ENCODE measurements at regions not wholly inside any gene's neighbourhood (a gene's known extent, or its start where the extent isn't known, plus 50 kb on each side); places are given as distances from the start of the nearest gene placed in this dataset.

DNA sequence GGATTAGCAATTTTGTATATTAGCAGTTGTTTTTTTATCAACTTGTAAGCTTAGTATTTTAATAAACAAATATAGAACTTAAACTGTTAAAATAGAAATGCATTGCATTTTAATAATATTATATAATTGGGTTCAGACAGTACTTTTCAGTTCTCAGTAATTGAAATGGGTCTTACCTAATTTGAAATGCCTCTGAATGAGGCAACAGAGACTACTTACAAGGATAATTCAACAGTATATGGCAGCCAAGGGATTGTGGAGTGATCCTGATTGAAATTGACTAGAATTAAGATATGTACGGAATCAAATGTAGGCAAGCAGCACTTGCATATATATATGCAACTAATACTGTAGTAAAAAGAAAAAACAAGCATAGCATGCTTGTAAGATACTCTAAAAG is 1503.9 kb upstream of the MIR17HG start:
- DNase-seq, result no peak

GRCh38 chr13:89845874-89846273 is 1501.6 kb upstream of the MIR17HG start:
- DNase-seq, result no peak

DNA sequence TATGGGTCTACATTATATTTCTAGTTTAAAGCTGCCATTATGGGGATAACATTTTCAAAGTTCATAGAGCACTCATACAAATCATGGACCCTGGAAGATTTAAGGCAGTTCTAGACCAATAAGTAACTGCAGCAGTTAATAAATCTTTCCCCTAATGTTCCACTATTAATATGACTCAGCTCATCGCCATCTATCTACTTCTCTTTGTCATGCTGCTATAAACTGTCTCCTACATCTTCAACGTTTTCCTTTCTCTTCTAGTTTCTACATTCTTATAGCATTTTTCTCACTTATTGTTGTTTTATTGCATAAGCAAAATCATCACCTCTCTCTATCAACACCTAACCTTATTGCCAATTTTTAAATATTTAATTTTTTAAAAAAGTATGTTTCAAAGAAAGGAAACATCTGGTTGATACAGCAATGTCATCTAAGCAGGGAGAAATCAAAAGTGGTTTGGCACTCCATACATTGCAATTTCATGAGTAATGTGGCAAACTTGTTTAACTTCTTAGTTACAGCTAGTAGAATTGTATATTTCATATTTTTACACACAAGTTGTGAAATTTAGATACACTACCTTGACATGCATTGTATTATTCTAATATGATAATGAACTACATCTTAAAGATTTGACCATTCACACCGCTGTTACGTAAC is 1500.4 kb upstream of the MIR17HG start:
- no peak for DNase-seq

DNA sequence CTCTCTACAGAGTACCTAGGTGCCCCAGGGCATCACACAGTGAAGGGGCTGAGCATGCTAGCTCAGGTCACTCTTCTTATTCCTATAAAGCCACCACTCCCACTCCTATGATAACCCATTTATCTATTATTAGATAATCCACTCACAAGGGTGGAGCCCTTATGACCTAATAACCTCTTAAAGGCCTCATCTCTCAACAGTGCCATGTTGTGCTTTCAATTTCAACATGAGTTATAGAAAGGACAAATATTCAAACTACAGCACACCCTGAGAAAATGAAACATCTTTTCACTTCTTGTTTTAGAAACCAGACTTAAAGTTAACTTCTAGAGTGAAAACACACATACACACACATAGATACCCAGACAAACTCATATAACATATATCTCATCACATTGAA is 1494.9 kb upstream of the MIR17HG start:
- DNase-seq, result no peak

GRCh38 chr13:89856512-89856911 is 1491.0 kb upstream of the MIR17HG start:
- DNase-seq, result no peak

- DNase-seq, result no peak
Observed at GRCh38 chr13:89857502-89857901, 1490.0 kb upstream of the MIR17HG start.

GRCh38 chr13:89862011-89862690 is 1485.3 kb upstream of the MIR17HG start:
- no peak for DNase-seq

- no peak for DNase-seq
Observed at GRCh38 chr13:89862691-89863036, 1484.8 kb upstream of the MIR17HG start.

GRCh38 chr13:89865164-89866064 is 1482.1 kb upstream of the MIR17HG start:
- DNase-seq, result no peak

- DNase-seq, result no peak
Observed at GRCh38 chr13:89869312-89869711, 1478.2 kb upstream of the MIR17HG start.

- no peak for DNase-seq
Observed at GRCh38 chr13:89878904-89879303, 1468.6 kb upstream of the MIR17HG start.

DNA sequence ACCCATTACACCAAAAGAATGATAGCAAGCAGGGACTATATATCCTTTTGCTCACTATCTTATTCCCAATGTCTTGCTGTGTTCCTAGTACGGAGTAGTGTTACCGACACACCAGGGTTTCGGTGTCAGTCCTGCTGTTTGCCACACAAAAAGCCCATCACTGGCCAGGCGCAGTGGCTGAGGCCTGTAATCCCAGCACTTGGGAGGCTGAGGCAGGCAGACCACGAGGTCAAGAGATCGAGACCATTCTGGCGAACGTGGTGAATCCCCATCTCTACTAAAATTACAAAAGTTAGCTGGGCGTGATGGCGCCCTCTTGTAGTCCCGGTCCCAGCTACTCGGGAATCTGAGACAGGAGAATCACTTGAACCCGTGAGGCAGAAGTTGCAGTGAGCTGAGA is 1467.3 kb upstream of the MIR17HG start:
- DNase-seq, result no peak

- DNase-seq, result no peak
Observed at GRCh38 chr13:89883893-89884448, 1463.5 kb upstream of the MIR17HG start.

DNA sequence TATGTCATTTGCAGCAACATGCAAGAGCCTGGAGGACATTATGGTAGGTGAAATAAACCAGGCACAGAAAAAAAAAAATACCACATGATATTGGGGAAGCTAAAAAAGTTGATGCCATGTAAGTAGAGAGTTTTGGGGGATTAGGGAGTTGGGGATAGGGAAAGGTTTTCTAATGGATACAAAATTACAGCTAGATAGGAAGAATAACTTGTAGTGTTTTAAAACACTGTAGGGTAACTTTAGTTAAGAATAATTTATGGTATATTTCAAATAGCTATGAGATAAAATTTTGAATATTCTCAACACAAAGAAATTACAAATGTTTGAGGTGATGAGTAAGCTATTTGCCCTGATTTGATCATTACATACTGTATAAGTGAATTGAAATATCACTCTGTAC is 1456.7 kb upstream of the MIR17HG start:
- no peak for DNase-seq

DNA sequence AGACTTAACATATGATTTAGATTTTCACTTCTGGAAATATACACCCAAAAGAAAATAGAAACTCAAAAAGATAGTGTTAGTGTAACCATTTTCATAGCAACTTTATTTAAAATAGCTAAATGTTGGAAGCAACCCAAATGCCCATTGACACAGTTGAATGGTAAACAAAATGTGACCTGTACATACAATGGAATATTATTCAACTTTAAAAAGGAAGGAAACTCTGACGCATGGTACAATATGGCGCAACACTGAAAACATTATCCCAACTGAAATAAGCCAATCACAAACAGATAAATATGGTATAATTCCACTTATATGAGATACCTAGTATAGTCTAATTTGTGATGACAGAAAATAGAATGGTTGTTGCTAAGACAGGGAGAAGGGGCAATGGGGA is 1456.1 kb upstream of the MIR17HG start:
- DNase-seq, result no peak

DNA sequence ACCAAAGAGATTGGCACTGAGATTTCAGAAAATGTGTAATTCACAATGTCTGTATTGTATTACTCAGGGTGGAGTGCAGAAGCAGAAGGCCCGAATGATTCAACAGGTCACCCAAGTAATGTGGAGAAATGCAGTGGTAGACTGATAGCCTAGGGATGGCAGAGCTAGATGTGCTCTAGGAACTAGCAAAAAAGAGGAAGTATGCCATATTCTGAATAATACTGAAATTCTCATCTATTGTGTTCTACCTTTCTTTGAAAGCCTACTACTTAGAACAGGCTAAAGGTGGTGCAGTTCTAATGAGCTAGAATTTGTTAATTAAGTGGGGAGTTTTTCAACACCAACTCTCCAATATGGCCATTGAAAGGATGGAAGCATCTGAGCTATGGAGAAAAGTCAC is 1449.8 kb upstream of the MIR17HG start:
- no peak for DNase-seq

- no peak for DNase-seq
Observed at GRCh38 chr13:89899302-89900103, 1448.0 kb upstream of the MIR17HG start.

GRCh38 chr13:89900104-89900765 is 1447.3 kb upstream of the MIR17HG start:
- DNase-seq, result peak; percentile 26

DNA sequence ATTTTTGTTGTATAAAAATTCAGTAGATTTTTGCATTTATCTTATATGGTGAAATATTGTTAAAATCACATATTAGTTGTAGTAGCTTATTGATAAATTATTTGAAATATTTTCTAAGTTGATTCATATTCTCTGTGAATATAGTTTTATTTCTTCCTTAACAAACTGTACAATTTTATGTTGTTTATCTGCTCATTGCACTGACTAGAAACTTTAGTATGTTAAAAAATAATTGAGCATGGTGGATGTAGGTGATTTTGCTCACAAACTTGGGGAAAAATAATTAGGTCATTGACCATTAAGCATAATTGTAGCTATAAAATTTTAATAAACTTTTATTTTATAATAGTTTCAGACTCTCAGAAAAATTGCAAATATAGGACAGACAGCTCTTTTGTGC is 1445.3 kb upstream of the MIR17HG start:
- DNase-seq, result no peak

GRCh38 chr13:89903115-89903514 is 1444.4 kb upstream of the MIR17HG start:
- no peak for DNase-seq

GRCh38 chr13:89910166-89910565 is 1437.3 kb upstream of the MIR17HG start:
- DNase-seq, result no peak

DNA sequence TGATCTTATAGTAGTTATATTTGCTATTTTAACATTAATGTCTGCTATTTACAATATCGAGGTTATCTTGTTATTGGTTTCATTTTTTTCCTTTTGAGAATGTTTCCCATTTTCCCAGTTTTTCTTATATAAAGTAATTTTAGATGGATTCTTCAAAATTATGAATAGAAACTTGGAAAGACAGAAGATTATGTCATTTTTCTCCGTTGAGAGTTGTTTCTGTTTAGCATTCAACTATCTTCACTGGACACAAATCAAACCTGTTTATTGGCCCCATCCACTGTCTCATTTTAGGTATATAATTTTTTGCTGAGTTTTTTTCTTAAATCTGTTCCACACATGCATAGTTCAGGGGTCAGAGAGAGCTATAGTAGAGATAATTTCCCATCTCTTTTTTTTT is 1430.9 kb upstream of the MIR17HG start:
- no peak for DNase-seq
